Ovary (tissue), 7 donors: ENCODE measurements at regions not wholly inside any gene's neighbourhood (a gene's known extent, or its start where the extent isn't known, plus 50 kb on each side); places are given as distances from the start of the nearest gene placed in this dataset.

ENCODE experiments used
- DNase-seq, 5 donors: peaks; one replicate each; pipeline ENCODE4 v3.0.0-alpha.2; 2019 to 2020
- H3K27ac ChIP-seq, 2 donors: fragments of 200-600 bp; one replicate each; pipeline versions ENCODE4 v1.5.1 to v1.8.0; 2019 to 2022
- H3K27me3 ChIP-seq: fragments of 200-600 bp; one replicate; pipeline ENCODE4 v1.8.0; 2022
- H3K36me3 ChIP-seq: fragments of 200-600 bp; sonication (generic); one replicate; pipeline ENCODE4 v1.5.1; 2019
- H3K4me1 ChIP-seq: one replicate; pipeline ENCODE4 v1.8.1; 2013; ENCODE audit warnings: mild to moderate bottlenecking, moderate library complexity; ENCODE audit not compliant: insufficient read depth
- H3K4me3 ChIP-seq: fragments of 200-600 bp; sonication (generic); one replicate; pipeline ENCODE4 v1.5.1; 2017
- H3K9me3 ChIP-seq, 2 donors: fragments of 200-600 bp in 1 of 2; sonication (generic) in 1 of 2; one replicate each; pipeline versions ENCODE4 v1.5.1 to v1.8.1; 2013 to 2019; ENCODE audit warnings: mild to moderate bottlenecking in 1 of 2, moderate library complexity in 1 of 2
- CTCF ChIP-seq, 3 donors: fragments of 450-650 bp in 2 of 3; fragments of 200-600 bp in 1 of 3; IDR thresholded peaks; one replicate each; pipeline versions ENCODE4 v1.5.1 to v1.8.0; 2016 to 2022; ENCODE audit warnings: antibody characterized with exemption in 3 of 3, mild to moderate bottlenecking in 1 of 3
- EP300 ChIP-seq: sonication (generic); formaldehyde crosslinking; IDR thresholded peaks from one replicate; pipeline ENCODE4 v1.6.1; 2017; ENCODE audit warnings: antibody characterized with exemption
- POLR2A ChIP-seq: fragments of 450-650 bp; IDR thresholded peaks from one replicate; pipeline ENCODE4 v1.6.1; 2017; ENCODE audit warnings: antibody characterized with exemption, mild to moderate bottlenecking, moderate library complexity
- WGBS, 3 donors: extraction: QIAGEN DNeasy Blood & Tissue Kit in 1 of 3; methylation state at CpG; one replicate each; pipeline versions ENCODE4 v1.1.5 to v1.1.7; 2013 to 2017; 5-methylcytosine and 5-hydroxymethylcytosine counted together
- intact Hi-C, 4 donors: fragments of 100-400 bp; cut with DNase I; formaldehyde crosslinking; loops; one replicate each; pipeline versions ENCODE4 v1.11.0 to v1.15.1; 2022 to 2023
- donor health status: DM: no; HTN: no; CAD: no; lungs with moderate emphysema.
- donor health status: DM: no; HTN: no; CAD: no.
- donor health status: Bipolar disorder and iron deficiency.
- donor health status: DM: no; HTN: no; CAD: no.
- donor health status: DM: yes; HTN: yes; CAD: no.

DNA sequence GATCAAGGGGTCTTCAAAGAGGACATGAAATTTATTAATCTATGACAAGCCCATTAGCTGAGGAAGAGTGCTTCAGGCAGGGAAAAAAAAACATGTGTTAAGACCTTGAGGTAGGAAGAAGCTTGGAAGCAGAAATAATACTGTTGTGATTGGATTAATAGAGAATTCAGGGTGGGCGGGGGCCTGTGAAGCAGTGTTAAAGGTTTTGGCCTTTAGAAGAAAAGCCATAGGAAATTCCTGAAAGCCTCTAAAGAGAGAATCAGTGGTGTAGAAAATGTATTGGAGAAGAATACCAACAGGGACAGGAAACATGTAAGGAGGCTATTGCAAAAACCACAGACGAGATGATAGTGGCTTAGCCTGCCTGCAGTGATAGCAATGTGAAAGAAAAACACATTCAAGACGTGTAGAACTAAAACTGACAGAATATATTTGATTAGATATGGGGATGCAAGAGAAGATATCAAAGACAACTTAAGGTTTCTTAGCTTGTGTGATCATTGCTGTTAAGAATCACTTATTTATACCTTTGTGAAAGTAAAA is 404.4 kb upstream of the ANO3 start:
- H3K9me3 ChIP-seq, result no peaks in the 10 kb centered on the region
- H3K4me3 ChIP-seq, result no peak overlapping the region
- no peak for DNase-seq
- 17 to 24% (median 22%) methylated on average over 3 of the region's 3 CpGs for WGBS, 3 donors
- H3K27me3 ChIP-seq, result no peaks in the 10 kb centered on the region
- intact Hi-C loops, result no loop called here
- no peaks in the 10 kb centered on the region for H3K4me1 ChIP-seq
- no peak overlapping the region for H3K27ac ChIP-seq
- TF ChIP-seq CTCF (IDR thresholded peaks at IDR 0.05), result no peak
- no peak for TF ChIP-seq EP300
- H3K36me3 ChIP-seq, result no peaks in the 10 kb centered on the region

GRCh38 chr11:25928076-25928475 is 403.9 kb upstream of the ANO3 start:
- no peaks in the 10 kb centered on the region for H3K27me3 ChIP-seq
- no peak for DNase-seq
- WGBS, 3 donors, result 9 to 11% (median 9%) methylated on average over 2 of the region's 2 CpGs
- no peaks in the 10 kb centered on the region for H3K9me3 ChIP-seq
- no peak overlapping the region for H3K27ac ChIP-seq
- no peaks in the 10 kb centered on the region for H3K36me3 ChIP-seq
- TF ChIP-seq CTCF (IDR thresholded peaks at IDR 0.05) (no peak), POLR2A (no peak), EP300 (no peak)
- no peaks in the 10 kb centered on the region for H3K4me1 ChIP-seq
- intact Hi-C loops, result no loop called here
- no peak overlapping the region for H3K4me3 ChIP-seq

DNA sequence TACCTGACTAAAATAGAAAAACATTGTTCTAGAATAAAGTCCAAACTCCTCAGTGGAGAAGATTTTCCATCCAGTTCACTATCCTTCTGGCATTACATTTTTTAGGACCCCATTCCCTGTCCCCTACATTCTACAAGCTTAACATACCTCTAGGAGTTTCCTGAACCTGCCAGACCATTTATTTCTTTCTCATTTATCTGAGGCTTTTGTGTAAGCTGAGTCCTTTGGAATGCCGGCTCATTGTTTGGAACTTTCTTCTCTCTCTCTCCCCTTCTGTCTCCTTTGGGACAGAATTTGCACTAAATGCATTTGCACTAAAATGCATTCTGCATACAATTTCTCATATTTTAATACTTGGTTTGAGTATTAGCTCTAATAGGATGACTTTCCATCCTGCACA is 393.0 kb upstream of the ANO3 start:
- Histone ChIP-seq H3K4me1 (no peaks in the 10 kb centered on the region), H3K9me3 (no peaks in the 10 kb centered on the region), H3K36me3 (no peaks in the 10 kb centered on the region), H3K4me3 (no peak overlapping the region), H3K27me3 (no peaks in the 10 kb centered on the region), H3K27ac (no peak overlapping the region)
- no peak for TF ChIP-seq EP300
- no peak for TF ChIP-seq POLR2A
- TF ChIP-seq CTCF (IDR thresholded peaks at IDR 0.05), result no peak
- no peak for DNase-seq
- intact Hi-C loops, result no loop called here
- WGBS, 3 donors, result 73 to 79% (median 77%) methylated on average over 1 of the region's 1 CpG

DNA sequence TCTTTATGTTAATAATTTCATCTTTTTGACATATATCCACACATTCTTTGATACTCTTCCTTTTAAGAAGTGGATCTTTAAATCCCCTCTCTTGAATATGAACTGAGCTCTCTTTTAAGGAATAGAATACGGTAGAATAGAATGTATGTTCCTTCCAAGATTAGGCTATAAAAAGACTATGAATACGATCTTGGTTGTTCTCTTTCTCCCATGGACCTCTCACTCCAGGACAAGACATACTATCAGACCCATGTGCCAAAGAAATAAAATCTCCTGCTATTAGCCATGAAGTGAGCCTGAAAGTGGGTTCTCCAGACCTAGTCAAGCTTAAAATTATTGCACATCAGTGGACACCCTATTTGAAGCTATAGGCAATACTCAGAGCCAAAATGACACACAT is 392.2 kb upstream of the ANO3 start:
- 83 to 88% (median 87%) methylated on average over 2 of the region's 2 CpGs for WGBS, 3 donors
- intact Hi-C loops, result no loop called here
- H3K9me3 ChIP-seq, result no peaks in the 10 kb centered on the region

More for the DNA sequence above, 392.2 kb upstream of the ANO3 start:
- no peak for TF ChIP-seq POLR2A
- TF ChIP-seq CTCF (IDR thresholded peaks at IDR 0.05), result no peak
- no peak for TF ChIP-seq EP300
- Histone ChIP-seq H3K27ac (no peak overlapping the region), H3K36me3 (no peaks in the 10 kb centered on the region), H3K4me3 (no peak overlapping the region), H3K4me1 (no peaks in the 10 kb centered on the region), H3K27me3 (no peaks in the 10 kb centered on the region)
- DNase-seq, result no peak
